HG02852 (cell line): ENCODE measurements at regions not wholly inside any gene's neighbourhood (a gene's known extent, or its start where the extent isn't known, plus 50 kb on each side); places are given as distances from the start of the nearest gene placed in this dataset.

Source experiments
- ATAC-seq: cut with Tn5 transposase; IDR thresholded peaks from one replicate; pipeline ENCODE4 v1.9.1; 2021; ENCODE audit warnings: mild to moderate bottlenecking, moderate library complexity; ENCODE audit not compliant: unreplicated experiment

DNA sequence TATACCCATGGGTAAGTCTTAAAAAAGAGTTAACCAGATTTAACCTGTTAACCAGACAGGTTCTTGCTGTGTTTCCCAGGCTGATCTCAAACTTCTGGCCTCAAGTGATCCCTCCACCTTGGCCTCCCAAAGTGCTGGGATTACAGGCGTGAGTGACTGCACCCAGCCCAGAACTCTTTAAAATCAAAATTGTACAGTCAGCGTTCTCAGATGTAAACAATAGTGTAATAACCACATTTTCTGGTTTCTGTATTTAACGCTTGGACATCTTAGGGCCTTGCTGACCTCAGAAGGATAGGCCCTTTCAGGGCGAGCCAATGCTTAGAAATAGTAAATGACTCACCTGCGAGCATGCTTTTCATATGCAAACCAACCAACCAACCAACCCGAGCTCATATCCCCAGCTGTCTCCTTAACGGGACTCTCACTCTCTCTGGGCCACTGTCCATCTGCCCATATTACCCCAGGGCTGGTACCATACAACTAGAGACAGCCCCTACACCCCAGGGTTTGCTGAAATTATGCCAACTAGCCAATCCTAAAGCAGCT is 415.0 kb upstream of the XYLT1 start:
- ATAC-seq, result no peak

DNA sequence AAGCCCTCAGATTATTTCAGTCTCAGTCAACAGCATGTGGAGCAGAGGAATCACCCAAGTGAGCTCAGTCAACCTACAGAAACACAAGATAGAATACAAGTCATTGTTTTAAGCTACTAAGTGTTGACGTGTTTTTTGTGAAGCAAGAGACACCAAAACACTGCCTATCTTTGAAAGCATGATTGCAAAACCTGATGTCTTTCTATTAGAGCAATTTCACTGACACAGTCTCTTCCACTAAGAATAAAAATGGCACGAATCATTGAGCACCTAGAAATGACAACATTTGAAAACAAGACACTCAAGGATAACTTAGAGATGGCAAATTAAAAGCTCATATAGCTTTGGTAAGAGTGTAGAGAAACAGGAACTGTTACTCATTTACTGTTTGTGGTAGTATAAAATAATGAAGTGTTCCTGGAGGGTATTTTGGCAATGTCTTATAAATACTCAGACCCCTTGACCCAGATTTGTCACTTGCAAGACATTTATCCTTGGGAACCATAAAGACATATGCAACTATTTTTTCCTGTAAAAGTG is 407.1 kb upstream of the XYLT1 start:
- ATAC-seq, result no peak

- no peak for ATAC-seq
These were observed 396.2 kb upstream of the XYLT1 start for GRCh38 chr16:17866996-17867395.

DNA sequence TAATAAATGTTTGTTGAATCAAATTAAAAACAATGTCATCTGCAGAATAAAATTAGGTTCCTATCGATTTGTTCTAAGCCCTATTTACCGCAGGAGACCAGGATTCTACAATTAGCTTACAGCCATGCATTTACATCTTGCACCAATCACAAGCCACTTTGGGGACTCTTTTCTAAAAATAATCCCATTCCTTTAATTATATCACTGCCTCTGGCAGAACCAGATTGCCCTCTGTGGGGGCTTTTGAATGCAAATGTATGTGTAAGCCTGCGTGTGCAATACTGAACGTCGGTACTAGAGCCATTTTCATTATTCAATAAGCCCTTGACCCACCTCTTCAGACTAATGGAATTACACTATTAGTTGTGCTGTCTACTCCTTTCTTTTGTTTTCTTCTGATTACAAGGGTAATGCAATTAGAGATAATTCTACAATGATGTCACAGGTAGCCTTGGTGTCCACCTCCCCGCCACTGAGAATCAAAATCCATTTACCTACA is 391.3 kb upstream of the XYLT1 start:
- ATAC-seq, result no peak

- no peak for ATAC-seq
These were observed 387.3 kb upstream of the XYLT1 start for GRCh38 chr16:17858061-17858460.

- no peak for ATAC-seq
These were observed 383.2 kb upstream of the XYLT1 start for GRCh38 chr16:17853958-17854357.

- no peak for ATAC-seq
These were observed 382.4 kb upstream of the XYLT1 start for GRCh38 chr16:17852977-17853702.

DNA sequence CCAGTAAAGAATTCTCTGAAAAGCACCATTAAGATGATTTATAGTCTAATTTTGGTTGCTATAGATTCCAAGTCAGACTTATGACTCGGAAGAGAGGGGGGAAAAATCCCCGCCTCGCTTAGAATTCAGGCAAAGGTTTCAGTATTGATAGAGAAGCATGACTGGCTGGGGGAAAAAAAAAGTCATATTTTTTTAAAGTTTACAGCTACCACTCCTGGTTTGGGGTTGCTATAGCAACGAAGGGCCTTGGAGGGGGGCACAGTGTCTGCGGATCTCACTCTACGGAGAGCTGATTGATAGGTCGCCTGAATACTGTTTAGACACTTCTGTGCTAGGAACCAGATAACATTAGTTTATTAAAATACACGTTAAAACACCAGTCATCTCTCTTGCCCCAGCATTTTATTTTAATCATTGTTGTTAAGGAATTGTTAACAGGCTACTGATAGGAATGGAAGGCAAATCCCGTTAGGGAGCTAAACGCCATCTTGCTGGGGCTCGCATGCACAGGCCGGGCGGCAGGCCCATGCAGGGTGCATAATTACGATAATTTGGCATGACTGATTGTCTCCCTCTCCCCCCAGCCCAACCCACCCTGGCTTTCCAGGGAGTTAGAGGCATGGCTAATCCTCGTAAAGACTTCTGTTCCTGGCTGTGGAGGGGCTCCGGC is 380.0 kb upstream of the XYLT1 start:
- no peak for ATAC-seq

DNA sequence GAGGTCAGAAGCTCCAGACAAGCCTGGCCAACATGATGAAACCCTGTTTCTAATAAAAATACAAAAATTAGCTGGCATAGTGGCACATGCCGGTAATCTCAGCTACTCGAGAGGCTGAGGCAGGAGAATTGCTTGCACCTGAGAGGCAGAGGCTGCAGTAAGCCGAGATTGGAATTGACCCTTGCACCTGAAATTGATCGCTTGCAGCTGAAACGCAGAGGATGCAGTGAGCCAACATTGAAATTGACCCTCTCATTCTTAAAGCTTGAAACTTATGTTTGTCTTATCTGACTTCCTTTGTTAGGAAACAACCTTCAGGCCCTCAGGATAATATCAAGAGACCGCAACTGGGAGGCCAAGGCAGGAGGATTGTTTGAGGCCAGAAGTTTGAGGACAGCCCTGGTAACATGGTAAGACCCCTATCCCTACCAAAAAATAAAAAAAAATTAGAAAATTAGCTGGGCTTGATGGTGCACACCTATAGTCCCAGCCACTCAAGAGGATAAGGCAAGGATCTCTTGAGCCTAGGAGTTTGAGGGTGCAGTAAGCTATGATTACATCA is 376.6 kb upstream of the XYLT1 start:
- no peak for ATAC-seq

- no peak for ATAC-seq
These were observed 375.3 kb upstream of the XYLT1 start for GRCh38 chr16:17846030-17846429.

GRCh38 chr16:17845031-17845430 is 374.3 kb upstream of the XYLT1 start:
- no peak for ATAC-seq

GRCh38 chr16:17843905-17844304 is 373.1 kb upstream of the XYLT1 start:
- ATAC-seq, result no peak

DNA sequence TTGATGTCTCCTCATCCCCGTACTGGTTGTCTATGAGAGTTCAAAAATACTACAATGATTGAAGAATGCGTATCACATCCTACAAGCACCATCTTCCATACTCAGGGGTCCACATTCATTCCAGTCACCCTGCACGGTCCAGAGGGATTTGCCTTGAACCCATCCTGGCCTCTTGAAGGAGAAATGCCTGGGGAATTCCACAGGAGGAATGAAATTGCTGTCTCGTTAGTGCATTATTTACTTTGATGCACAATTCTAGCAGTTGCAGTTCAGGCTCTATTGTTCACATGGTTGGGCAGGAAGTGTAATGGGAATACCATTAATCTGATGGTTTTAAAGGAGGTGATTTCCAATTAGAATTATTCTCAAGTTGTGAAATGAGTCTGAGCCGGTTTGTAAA is 369.1 kb upstream of the XYLT1 start:
- no peak for ATAC-seq

GRCh38 chr16:17839272-17839671 is 368.5 kb upstream of the XYLT1 start:
- ATAC-seq, result no peak

- ATAC-seq, result no peak
These were observed 366.3 kb upstream of the XYLT1 start for GRCh38 chr16:17836868-17837602.

DNA sequence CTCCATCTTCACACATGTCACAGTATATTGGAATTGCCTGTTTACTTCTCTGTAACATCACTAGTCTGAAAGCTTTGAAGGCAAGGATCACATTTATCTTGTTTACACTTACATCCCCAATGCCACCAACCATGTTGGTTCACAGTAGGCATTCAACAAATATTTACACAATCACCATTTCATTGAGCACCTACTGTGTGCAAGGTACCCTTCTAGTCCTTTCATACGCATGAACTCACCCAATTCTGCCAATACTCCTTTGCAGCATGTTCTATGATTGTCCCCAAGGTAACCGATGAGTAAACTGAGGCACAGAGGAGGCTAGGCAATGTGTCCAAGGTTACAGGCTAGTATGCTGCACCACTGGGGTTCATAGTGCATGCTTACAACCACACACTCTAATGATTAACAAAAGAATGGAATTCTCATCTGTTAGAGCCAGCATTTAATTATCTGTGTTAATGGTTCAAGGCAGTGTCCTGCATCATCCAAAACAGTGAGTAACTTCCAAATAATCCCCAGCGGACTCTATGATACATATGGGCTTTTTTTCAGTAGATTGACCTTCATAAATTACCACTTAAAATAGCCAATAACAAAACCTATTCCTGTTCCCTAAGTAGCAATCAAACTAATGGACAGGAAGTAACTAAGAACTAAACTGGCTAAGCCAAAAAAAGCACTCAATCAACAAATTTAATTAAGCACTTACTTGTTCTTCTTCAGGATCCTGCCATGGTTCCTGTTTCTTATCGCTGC is 364.5 kb upstream of the XYLT1 start:
- ATAC-seq, result no peak

- no peak for ATAC-seq
These were observed 362.0 kb upstream of the XYLT1 start for GRCh38 chr16:17832738-17833137.

DNA sequence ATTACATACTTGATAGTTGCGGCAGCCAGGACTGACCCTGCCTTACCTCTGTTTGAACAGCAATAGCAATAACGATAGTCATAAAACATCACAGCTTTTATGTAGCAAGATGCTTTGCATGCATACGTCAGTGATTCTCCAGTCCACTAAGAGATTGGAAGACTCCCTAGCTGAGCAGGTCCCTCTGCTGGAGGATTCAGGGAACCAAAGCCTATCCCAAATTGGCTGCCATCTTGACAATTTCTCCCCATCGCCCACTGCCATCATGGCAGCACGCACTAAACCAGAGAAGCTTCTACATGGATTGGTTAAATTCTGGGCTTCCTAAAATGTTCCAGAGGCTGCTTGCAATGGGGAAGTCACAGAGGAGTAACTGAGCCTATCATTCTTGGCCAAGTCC is 360.6 kb upstream of the XYLT1 start:
- no peak for ATAC-seq

DNA sequence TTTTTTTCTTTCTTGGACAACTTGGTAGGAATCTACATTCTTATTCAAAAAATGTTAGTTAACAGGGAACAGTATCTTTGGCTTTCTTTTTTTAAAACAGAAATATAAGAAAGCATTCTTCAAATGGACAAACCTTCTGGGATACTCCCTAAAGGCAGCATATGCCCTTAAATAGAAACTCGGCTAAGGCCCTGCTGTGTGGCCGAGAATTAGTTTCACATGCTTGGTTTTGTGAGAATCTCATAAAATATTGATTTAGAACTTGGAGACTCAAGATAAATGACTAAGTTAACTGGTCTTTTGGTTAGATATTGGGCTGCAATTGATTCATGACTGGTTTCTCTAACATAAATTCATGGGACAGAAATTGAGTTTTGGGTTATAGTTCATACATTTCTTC is 359.9 kb upstream of the XYLT1 start:
- no peak for ATAC-seq

GRCh38 chr16:17829811-17830210 is 359.1 kb upstream of the XYLT1 start:
- ATAC-seq, result no peak
